ENCODE measurements at regions not wholly inside any gene's neighbourhood (a gene's known extent, or its start where the extent isn't known, plus 50 kb on each side); places are given as distances from the start of the nearest gene placed in this dataset.

DNA sequence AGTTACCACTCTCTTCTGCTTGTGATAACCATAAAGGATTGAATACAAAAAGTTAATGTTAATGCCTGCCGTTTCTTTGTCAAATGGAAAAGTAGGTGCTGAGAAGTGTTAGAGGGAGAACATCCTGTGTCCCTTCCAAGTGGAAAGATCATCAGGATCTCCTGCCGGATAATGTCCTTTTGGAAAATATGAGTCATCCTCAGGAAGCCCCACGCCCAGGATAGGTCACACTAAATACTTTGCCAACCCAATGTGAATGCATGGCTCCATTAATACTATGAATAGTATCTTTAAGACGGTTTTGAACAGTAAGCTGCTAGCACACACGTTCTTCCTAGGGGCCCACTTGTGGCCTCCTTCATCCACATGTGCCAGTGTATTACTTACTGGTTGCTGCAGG, 279.5 kb downstream of the ZNF326 start:
- TF ChIP-seq JUN (IDR thresholded peaks at IDR 0.05; ENCODE audit: borderline replicate concordance, insufficient read depth, insufficient read length, low read depth): peak; percentile 22
- TF ChIP-seq, protein P1, sequence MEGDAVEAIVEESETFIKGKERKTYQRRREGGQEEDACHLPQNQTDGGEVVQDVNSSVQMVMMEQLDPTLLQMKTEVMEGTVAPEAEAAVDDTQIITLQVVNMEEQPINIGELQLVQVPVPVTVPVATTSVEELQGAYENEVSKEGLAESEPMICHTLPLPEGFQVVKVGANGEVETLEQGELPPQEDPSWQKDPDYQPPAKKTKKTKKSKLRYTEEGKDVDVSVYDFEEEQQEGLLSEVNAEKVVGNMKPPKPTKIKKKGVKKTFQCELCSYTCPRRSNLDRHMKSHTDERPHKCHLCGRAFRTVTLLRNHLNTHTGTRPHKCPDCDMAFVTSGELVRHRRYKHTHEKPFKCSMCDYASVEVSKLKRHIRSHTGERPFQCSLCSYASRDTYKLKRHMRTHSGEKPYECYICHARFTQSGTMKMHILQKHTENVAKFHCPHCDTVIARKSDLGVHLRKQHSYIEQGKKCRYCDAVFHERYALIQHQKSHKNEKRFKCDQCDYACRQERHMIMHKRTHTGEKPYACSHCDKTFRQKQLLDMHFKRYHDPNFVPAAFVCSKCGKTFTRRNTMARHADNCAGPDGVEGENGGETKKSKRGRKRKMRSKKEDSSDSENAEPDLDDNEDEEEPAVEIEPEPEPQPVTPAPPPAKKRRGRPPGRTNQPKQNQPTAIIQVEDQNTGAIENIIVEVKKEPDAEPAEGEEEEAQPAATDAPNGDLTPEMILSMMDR (IDR thresholded peaks at IDR 0.05; ENCODE audit: extremely low read depth in 1 of 2, insufficient read depth in 1 of 2, low read depth in 1 of 2, low read length in 2 of 2): no peak
- TF ChIP-seq EZH2 (IDR thresholded peaks at IDR 0.05; ENCODE audit: borderline replicate concordance, low read depth, low read length, severe bottlenecking): no peak
- TF ChIP-seq GATA2 (IDR thresholded peaks at IDR 0.05; ENCODE audit: insufficient read depth, insufficient read length, low read depth, low read length): no peak
- no peak for TF ChIP-seq POLR2A (IDR thresholded peaks at IDR 0.05; ENCODE audit: low read depth, low read length)

All from endothelial cell of umbilical vein (primary cell).